Mesenchymal stem cell (in vitro differentiated cells and primary cell): ENCODE measurements at regions not wholly inside any gene's neighbourhood (a gene's known extent, or its start where the extent isn't known, plus 50 kb on each side); places are given as distances from the start of the nearest gene placed in this dataset.
"Not testable (repeated sequence)": the region's sequence is repeated elsewhere in the genome, so short reads cannot be mapped to it uniquely, and the experiment has no call there.

Experiments
- DNase-seq: peaks from one replicate; pipeline ENCODE4 v3.0.0-alpha.2; 2013
- H2AFZ ChIP-seq: one replicate; pipeline ENCODE4 v1.6.1; 2013; ENCODE audit warnings: low read depth, mild to moderate bottlenecking, control low read depth, inconsistent platforms, low read length, moderate library complexity
- H2AK5ac ChIP-seq: 2 replicates; pipeline ENCODE4 v1.6.1; 2013; ENCODE audit warnings: low read length, moderate library complexity, mild to moderate bottlenecking, inconsistent platforms; ENCODE audit not compliant: severe bottlenecking
- H2BK120ac ChIP-seq: one replicate; pipeline ENCODE4 v1.6.1; 2013; ENCODE audit warnings: low read depth, mild to moderate bottlenecking, inconsistent platforms, low read length, moderate library complexity
- H2BK12ac ChIP-seq, 2 experiments: one replicate each; pipeline ENCODE4 v1.6.1; 2013; ENCODE audit warnings: inconsistent platforms in 2 of 2, low read length in 2 of 2, mild to moderate bottlenecking in 2 of 2, moderate library complexity in 2 of 2, control low read depth in 1 of 2
- H2BK15ac ChIP-seq: one replicate; pipeline ENCODE4 v1.6.1; 2013; ENCODE audit warnings: mild to moderate bottlenecking, low read depth, inconsistent platforms; ENCODE audit not compliant: poor library complexity, severe bottlenecking
- H2BK5ac ChIP-seq: 2 replicates; pipeline ENCODE4 v1.6.1; 2013; ENCODE audit warnings: low read depth, mild to moderate bottlenecking, low read length, control low read depth, inconsistent platforms; ENCODE audit not compliant: poor library complexity, severe bottlenecking
- H3K14ac ChIP-seq, 2 experiments: one replicate each; pipeline ENCODE4 v1.6.1; 2013; ENCODE audit warnings: inconsistent platforms in 2 of 2, low read length in 2 of 2, control low read depth in 1 of 2, mild to moderate bottlenecking in 1 of 2, moderate library complexity in 1 of 2
- H3K18ac ChIP-seq, 2 experiments: one replicate each; pipeline ENCODE4 v1.6.1; 2013; ENCODE audit warnings: inconsistent platforms in 2 of 2, low read length in 2 of 2, control low read depth in 1 of 2, low read depth in 1 of 2, mild to moderate bottlenecking in 1 of 2
- H3K23ac ChIP-seq, 2 experiments: one replicate each; pipeline ENCODE4 v1.6.1; 2013; ENCODE audit warnings: inconsistent platforms in 2 of 2, low read length in 2 of 2, mild to moderate bottlenecking in 2 of 2, moderate library complexity in 2 of 2, control low read depth in 1 of 2
- H3K27ac ChIP-seq: 2 replicates; pipeline ENCODE4 v1.5.1; 2013; ENCODE audit warnings: mild to moderate bottlenecking, moderate library complexity, low read length, control low read depth, inconsistent platforms; ENCODE audit not compliant: poor library complexity, severe bottlenecking
- H3K27me3 ChIP-seq, 2 experiments: 2 replicates each; pipeline versions ENCODE4 v1.6.1 to v1.7.0; 2013; ENCODE audit warnings: low read length in 2 of 2, mild to moderate bottlenecking in 2 of 2, moderate library complexity in 2 of 2, control low read depth in 1 of 2, inconsistent platforms in 1 of 2; ENCODE audit not compliant: control insufficient read depth in 1 of 2, insufficient read depth in 1 of 2
- H3K36me3 ChIP-seq, 2 experiments: 2 replicates each; pipeline versions ENCODE4 v1.6.1 to v1.7.0; 2013; ENCODE audit warnings: low read length in 2 of 2, control low read depth in 1 of 2, inconsistent platforms in 1 of 2, low read depth in 1 of 2, mild to moderate bottlenecking in 1 of 2; ENCODE audit not compliant: insufficient read depth in 2 of 2, control insufficient read depth in 1 of 2
- H3K4ac ChIP-seq, 2 experiments: one replicate each; pipeline ENCODE4 v1.6.1; 2013; ENCODE audit warnings: inconsistent platforms in 2 of 2, low read length in 2 of 2, mild to moderate bottlenecking in 2 of 2, moderate library complexity in 2 of 2, control low read depth in 1 of 2, low read depth in 1 of 2
- H3K4me1 ChIP-seq: 2 replicates; pipeline ENCODE4 v1.6.1; 2013; ENCODE audit warnings: low read depth, low read length, control low read depth; ENCODE audit not compliant: control insufficient read depth, insufficient read depth
- H3K4me2 ChIP-seq: 2 replicates; pipeline ENCODE4 v1.6.1; 2013; ENCODE audit warnings: low read length, mild to moderate bottlenecking, inconsistent platforms; ENCODE audit not compliant: poor library complexity, severe bottlenecking
- H3K4me3 ChIP-seq, 2 experiments: 2 replicates each; pipeline versions ENCODE4 v1.5.1 to v1.7.0; 2013; ENCODE audit warnings: low read length in 2 of 2, mild to moderate bottlenecking in 2 of 2, control low read depth in 1 of 2, low read depth in 1 of 2; ENCODE audit not compliant: insufficient read depth in 1 of 2
- H3K79me1 ChIP-seq: replicated peaks from 2 replicates; pipeline ENCODE4 v1.6.1; 2013; ENCODE audit warnings: mild to moderate bottlenecking, control low read depth, low read length, inconsistent platforms; ENCODE audit not compliant: poor library complexity, severe bottlenecking
- H3K9ac ChIP-seq: 2 replicates; pipeline ENCODE4 v1.7.0; 2013; ENCODE audit warnings: mild to moderate bottlenecking, low read length, moderate library complexity
- H3K9me3 ChIP-seq: 2 replicates; pipeline ENCODE4 v1.7.0; 2013; ENCODE audit warnings: mild to moderate bottlenecking, low read length; ENCODE audit not compliant: control insufficient read depth
- H4K8ac ChIP-seq: one replicate; pipeline ENCODE4 v1.6.1; 2013; ENCODE audit warnings: inconsistent platforms, mild to moderate bottlenecking, low read length, moderate library complexity
- H4K91ac ChIP-seq: one replicate; pipeline ENCODE4 v1.6.1; 2013; ENCODE audit warnings: mild to moderate bottlenecking, low read length, inconsistent platforms
- WGBS: methylation state at CpG from one replicate; pipeline ENCODE4 v1.1.7; 2013; ENCODE audit warnings: mixed read lengths; 5-methylcytosine and 5-hydroxymethylcytosine counted together

- not testable (repeated sequence) for H3K79me1 ChIP-seq, H2BK12ac ChIP-seq, H3K27me3 ChIP-seq, H2BK5ac ChIP-seq, H4K91ac ChIP-seq, H3K4me2 ChIP-seq, H3K27ac ChIP-seq, H3K36me3 ChIP-seq, H3K9me3 ChIP-seq, H2BK120ac ChIP-seq, H3K23ac ChIP-seq, H2AFZ ChIP-seq, H2AK5ac ChIP-seq, H3K9ac ChIP-seq, H3K14ac ChIP-seq, H3K4me1 ChIP-seq, H4K8ac ChIP-seq, H2BK15ac ChIP-seq, H3K18ac ChIP-seq, H3K4me3 ChIP-seq, DNase-seq, H3K4ac ChIP-seq
- 81% methylated on average over 1 of the region's 2 CpGs for WGBS
Measured at GRCh38 chr3:153933481-153933880, 187.7 kb upstream of the ARHGEF26 start.

DNA sequence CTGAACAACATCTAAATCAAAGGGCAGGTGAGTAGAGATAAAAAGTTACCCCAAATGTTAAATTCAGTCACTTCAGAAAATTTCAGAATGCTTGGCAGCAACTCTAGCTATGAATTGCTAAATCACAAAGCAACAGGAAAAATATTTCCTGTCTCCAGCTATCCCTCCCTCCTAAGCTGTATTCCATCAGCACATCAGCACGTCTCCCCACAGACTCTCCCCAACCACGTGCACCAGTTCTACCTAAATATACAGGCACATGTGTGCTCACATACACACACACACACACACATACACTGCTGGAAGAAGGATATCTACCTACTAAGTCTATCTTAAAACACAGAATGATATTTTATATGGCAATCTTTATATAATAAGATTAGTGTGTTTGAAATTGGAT is 177.1 kb upstream of the ARHGEF26 start:
- no peak overlapping the region for H2BK15ac ChIP-seq
- no peak overlapping the region for H2BK120ac ChIP-seq
- H3K79me1 ChIP-seq, result no peaks in the 10 kb centered on the region
- H4K91ac ChIP-seq, result no peak overlapping the region
- H3K4ac ChIP-seq, result no peak overlapping the region
- H3K9me3 ChIP-seq, result no peaks in the 10 kb centered on the region
- no peak overlapping the region for H2AK5ac ChIP-seq
- no peak overlapping the region for H2BK5ac ChIP-seq
- H3K4me1 ChIP-seq, result no peaks in the 10 kb centered on the region
- no peak overlapping the region for H3K4me3 ChIP-seq
- no peaks in the 10 kb centered on the region for H3K36me3 ChIP-seq
- peak overlapping the region; percentile 49 for H3K9ac ChIP-seq
- no peak overlapping the region for H3K27ac ChIP-seq
- DNase-seq, result no peak
- H4K8ac ChIP-seq, result no peak overlapping the region
- no peak overlapping the region for H3K18ac ChIP-seq
- H3K23ac ChIP-seq, result no peak overlapping the region
- no peak overlapping the region for H3K14ac ChIP-seq
- WGBS, result 37% methylated on average over 2 of the region's 2 CpGs
- H3K27me3 ChIP-seq, result no peaks in the 10 kb centered on the region
- H2AFZ ChIP-seq, result no peak overlapping the region
- no peak overlapping the region for H3K4me2 ChIP-seq
- no peak overlapping the region for H2BK12ac ChIP-seq

DNA sequence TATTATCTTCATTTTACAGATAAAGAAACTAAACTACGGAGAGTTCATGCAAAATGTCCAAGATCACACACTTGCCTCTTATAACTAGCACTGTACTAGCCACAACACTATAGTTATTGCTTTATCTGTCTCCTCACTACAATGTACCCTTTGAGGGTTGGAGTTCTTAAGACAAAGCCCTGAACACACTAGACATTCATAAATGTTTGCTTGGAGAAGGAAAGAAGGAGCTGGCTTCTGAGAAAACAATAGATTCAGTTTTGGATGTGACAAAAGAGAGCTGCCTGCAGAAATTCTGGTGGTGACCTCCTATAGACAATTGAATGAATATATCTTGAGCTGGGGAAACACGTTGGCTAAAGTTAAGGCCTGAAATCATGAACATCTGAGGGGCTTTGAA is 169.9 kb upstream of the ARHGEF26 start:
- Histone ChIP-seq H3K27ac (no peak overlapping the region), H2BK12ac (no peak overlapping the region), H3K4me2 (no peak overlapping the region), H3K4me3 (no peak overlapping the region), H2BK120ac (no peak overlapping the region), H3K36me3 (no peaks in the 10 kb centered on the region), H4K91ac (no peak overlapping the region), H3K4me1 (no peaks in the 10 kb centered on the region), H3K23ac (no peak overlapping the region), H3K4ac (no peak overlapping the region), H3K14ac (no peak overlapping the region), H2AK5ac (no peak overlapping the region), H3K79me1 (no peaks in the 10 kb centered on the region), H3K9ac (no peak overlapping the region), H2BK15ac (no peak overlapping the region), H3K27me3 (no peaks in the 10 kb centered on the region), H2BK5ac (no peak overlapping the region), H4K8ac (no peak overlapping the region), H2AFZ (no peak overlapping the region), H3K18ac (no peak overlapping the region), H3K9me3 (no peaks in the 10 kb centered on the region)
- DNase-seq, result no peak
- WGBS, result 60% methylated on average over 2 of the region's 2 CpGs

DNA sequence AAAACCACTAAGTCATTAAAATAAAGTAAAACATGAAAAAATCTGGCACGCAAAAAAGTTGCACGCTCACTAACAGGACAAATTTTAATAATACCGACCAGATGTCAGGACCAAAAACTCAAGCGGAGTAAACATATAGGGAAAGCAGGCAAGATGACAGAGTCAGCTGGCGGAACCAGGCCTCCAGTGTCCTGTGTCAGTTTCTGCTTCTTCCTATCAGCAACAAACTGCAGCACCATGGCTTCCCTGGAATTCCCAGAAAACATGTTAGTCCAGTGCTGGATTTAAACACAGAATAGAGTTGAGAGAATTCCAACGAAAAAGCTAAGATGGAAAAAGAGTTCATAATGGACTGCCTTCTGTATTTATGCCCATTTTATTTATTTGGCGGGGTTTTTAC is 169.1 kb upstream of the ARHGEF26 start:
- Histone ChIP-seq H3K4ac (no peak overlapping the region), H4K8ac (no peak overlapping the region), H2BK12ac (no peak overlapping the region), H3K4me2 (no peak overlapping the region), H3K23ac (no peak overlapping the region), H2AK5ac (no peak overlapping the region), H2BK15ac (no peak overlapping the region), H3K27ac (no peak overlapping the region), H2AFZ (no peak overlapping the region), H2BK120ac (no peak overlapping the region), H3K36me3 (no peaks in the 10 kb centered on the region), H3K9me3 (no peaks in the 10 kb centered on the region), H3K4me1 (no peaks in the 10 kb centered on the region), H3K4me3 (no peak overlapping the region), H3K27me3 (no peaks in the 10 kb centered on the region), H3K79me1 (no peaks in the 10 kb centered on the region), H3K14ac (no peak overlapping the region), H3K9ac (no peak overlapping the region), H4K91ac (no peak overlapping the region), H2BK5ac (no peak overlapping the region), H3K18ac (no peak overlapping the region)
- WGBS, result 89% methylated on average over 6 of the region's 7 CpGs
- no peak for DNase-seq
